HUES48 (cell line): ENCODE measurements at regions not wholly inside any gene's neighbourhood (a gene's known extent, or its start where the extent isn't known, plus 50 kb on each side); places are given as distances from the start of the nearest gene placed in this dataset.

Source experiments
- H3K27ac ChIP-seq: one replicate; pipeline ENCODE4 v1.7.0; 2013; ENCODE audit warnings: low read depth, low read length, inconsistent platforms
- H3K27me3 ChIP-seq: 2 replicates; pipeline ENCODE4 v1.6.1; 2013; ENCODE audit warnings: mild to moderate bottlenecking, low read length; ENCODE audit not compliant: control insufficient read depth, insufficient read depth
- H3K36me3 ChIP-seq: 2 replicates; pipeline ENCODE4 v1.6.1; 2013; ENCODE audit warnings: low read length; ENCODE audit not compliant: control insufficient read depth, insufficient read depth
- H3K4me1 ChIP-seq: 2 replicates; pipeline ENCODE4 v1.6.1; 2013; ENCODE audit warnings: mild to moderate bottlenecking, low read length; ENCODE audit not compliant: control insufficient read depth, insufficient read depth
- H3K4me3 ChIP-seq: 2 replicates; pipeline ENCODE4 v1.5.1; 2013; ENCODE audit warnings: mild to moderate bottlenecking, low read depth, low read length
- H3K9ac ChIP-seq: 2 replicates; pipeline ENCODE4 v1.6.1; 2013; ENCODE audit warnings: mild to moderate bottlenecking, low read depth, low read length, moderate library complexity
- H3K9me3 ChIP-seq: 2 replicates; pipeline ENCODE4 v1.6.1; 2013; ENCODE audit warnings: low read length; ENCODE audit not compliant: control insufficient read depth, insufficient read depth

GRCh38 chr2:59567151-59567550 is 986.3 kb downstream of the BCL11A start:
- H3K9ac ChIP-seq: no peak overlapping the region

GRCh38 chr2:59566739-59567138 is 986.7 kb downstream of the BCL11A start:
- H3K4me1 ChIP-seq: peaks cover 1% of the 10 kb centered on the region; the same call in 1 of the 2 replicates
- no peak overlapping the region for H3K27ac ChIP-seq
- H3K9ac ChIP-seq: no peak overlapping the region
- no peaks in the 10 kb centered on the region for H3K36me3 ChIP-seq
- no peaks in the 10 kb centered on the region for H3K9me3 ChIP-seq
- no peak overlapping the region for H3K4me3 ChIP-seq
- H3K27me3 ChIP-seq: no peaks in the 10 kb centered on the region

More at GRCh38 chr2:59567151-59567550, 986.3 kb downstream of the BCL11A start:
- Histone ChIP-seq H3K4me3 (no peak overlapping the region), H3K27ac (no peak overlapping the region), H3K27me3 (no peaks in the 10 kb centered on the region), H3K4me1 (no peaks in the 10 kb centered on the region), H3K36me3 (no peaks in the 10 kb centered on the region), H3K9me3 (no peaks in the 10 kb centered on the region)

- Histone ChIP-seq H3K4me1 (peaks cover 13% of the 10 kb centered on the region), H3K27me3 (no peaks in the 10 kb centered on the region), H3K9ac (no peak overlapping the region), H3K9me3 (no peaks in the 10 kb centered on the region), H3K4me3 (0 out of 2 replicates have a peak overlapping the region, but pooled peaks have one; percentile 15), H3K27ac (no peak overlapping the region), H3K36me3 (no peaks in the 10 kb centered on the region)
Measured at GRCh38 chr2:59561281-59561680, 992.2 kb downstream of the BCL11A start.

GRCh38 chr2:59560769-59561168 is 992.7 kb downstream of the BCL11A start:
- Histone ChIP-seq H3K9me3 (no peaks in the 10 kb centered on the region), H3K4me3 (no peak overlapping the region), H3K4me1 (peaks cover 13% of the 10 kb centered on the region), H3K9ac (no peak overlapping the region), H3K36me3 (no peaks in the 10 kb centered on the region), H3K27me3 (no peaks in the 10 kb centered on the region), H3K27ac (no peak overlapping the region)

GRCh38 chr2:59540864-59541263 is 1012.6 kb downstream of the BCL11A start:
- Histone ChIP-seq H3K27ac (no peak overlapping the region), H3K9me3 (no peaks in the 10 kb centered on the region), H3K27me3 (no peaks in the 10 kb centered on the region), H3K4me1 (no peaks in the 10 kb centered on the region; the same call in 1 of the 2 replicates), H3K36me3 (no peaks in the 10 kb centered on the region), H3K4me3 (no peak overlapping the region), H3K9ac (no peak overlapping the region)

GRCh38 chr2:59538398-59538911 is 1015.0 kb downstream of the BCL11A start:
- Histone ChIP-seq H3K4me1 (no peaks in the 10 kb centered on the region; the same call in 1 of the 2 replicates), H3K27ac (no peak overlapping the region), H3K9ac (no peak overlapping the region), H3K36me3 (no peaks in the 10 kb centered on the region), H3K4me3 (no peak overlapping the region), H3K27me3 (no peaks in the 10 kb centered on the region), H3K9me3 (no peaks in the 10 kb centered on the region)

- Histone ChIP-seq H3K9ac (no peak overlapping the region), H3K4me3 (no peak overlapping the region), H3K27me3 (no peaks in the 10 kb centered on the region), H3K36me3 (no peaks in the 10 kb centered on the region), H3K27ac (no peak overlapping the region), H3K9me3 (no peaks in the 10 kb centered on the region), H3K4me1 (no peaks in the 10 kb centered on the region)
Measured at GRCh38 chr2:59532808-59533207, 1020.6 kb downstream of the BCL11A start.

GRCh38 chr2:59530258-59530657 is 1023.2 kb downstream of the BCL11A start:
- H3K4me1 ChIP-seq: no peaks in the 10 kb centered on the region
- H3K27me3 ChIP-seq: no peaks in the 10 kb centered on the region
- no peak overlapping the region for H3K27ac ChIP-seq
- no peaks in the 10 kb centered on the region for H3K36me3 ChIP-seq
- no peaks in the 10 kb centered on the region for H3K9me3 ChIP-seq
- H3K4me3 ChIP-seq: no peak overlapping the region
- no peak overlapping the region for H3K9ac ChIP-seq

- Histone ChIP-seq H3K9me3 (no peaks in the 10 kb centered on the region), H3K36me3 (no peaks in the 10 kb centered on the region), H3K4me1 (no peaks in the 10 kb centered on the region), H3K27ac (no peak overlapping the region), H3K4me3 (no peak overlapping the region), H3K9ac (no peak overlapping the region), H3K27me3 (no peaks in the 10 kb centered on the region)
Measured at GRCh38 chr2:59529726-59530125, 1023.7 kb downstream of the BCL11A start.

- no peak overlapping the region for H3K9ac ChIP-seq
- no peaks in the 10 kb centered on the region for H3K4me1 ChIP-seq
- no peak overlapping the region for H3K27ac ChIP-seq
- no peaks in the 10 kb centered on the region for H3K36me3 ChIP-seq
- no peaks in the 10 kb centered on the region for H3K27me3 ChIP-seq
- no peaks in the 10 kb centered on the region for H3K9me3 ChIP-seq
- no peak overlapping the region for H3K4me3 ChIP-seq
Measured at GRCh38 chr2:59528525-59528924, 1024.9 kb downstream of the BCL11A start.

GRCh38 chr2:59502981-59503380 is 1050.5 kb downstream of the BCL11A start:
- Histone ChIP-seq H3K27me3 (no peaks in the 10 kb centered on the region), H3K36me3 (no peaks in the 10 kb centered on the region), H3K9ac (no peak overlapping the region), H3K4me1 (no peaks in the 10 kb centered on the region), H3K27ac (no peak overlapping the region), H3K4me3 (no peak overlapping the region), H3K9me3 (no peaks in the 10 kb centered on the region)

GRCh38 chr2:59490994-59491393 is 1062.5 kb downstream of the BCL11A start:
- no peaks in the 10 kb centered on the region for H3K27me3 ChIP-seq
- no peak overlapping the region for H3K27ac ChIP-seq
- peaks cover 3% of the 10 kb centered on the region for H3K9me3 ChIP-seq
- no peak overlapping the region for H3K9ac ChIP-seq
- H3K4me3 ChIP-seq: no peak overlapping the region
- H3K4me1 ChIP-seq: no peaks in the 10 kb centered on the region
- no peaks in the 10 kb centered on the region for H3K36me3 ChIP-seq
